ENCODE measurements at regions not wholly inside any gene's neighbourhood (a gene's known extent, or its start where the extent isn't known, plus 50 kb on each side); places are given as distances from the start of the nearest gene placed in this dataset.

DNA sequence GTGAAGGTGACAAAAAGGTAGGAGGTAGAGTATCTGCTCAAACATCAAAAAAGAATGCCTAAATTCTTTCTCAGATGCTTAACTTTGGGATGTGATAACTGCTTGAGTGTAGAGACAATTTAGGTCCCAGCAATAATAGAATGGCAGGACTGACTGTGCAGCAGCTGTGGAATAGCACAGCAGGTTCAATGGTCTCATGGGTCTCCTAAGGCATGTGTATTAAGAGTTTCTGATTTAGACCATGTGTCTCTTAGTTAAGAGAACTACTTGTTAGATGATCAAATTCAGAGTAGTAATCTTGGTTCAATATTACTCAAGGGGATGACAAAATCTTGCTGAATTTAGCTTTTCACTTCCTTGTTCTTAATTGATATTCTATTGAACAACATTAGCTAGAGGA is 72.0 kb downstream of the ALX1 start:
- DNase-seq (ENCODE audit: low read depth in 3 of 3), result no peak

DNA sequence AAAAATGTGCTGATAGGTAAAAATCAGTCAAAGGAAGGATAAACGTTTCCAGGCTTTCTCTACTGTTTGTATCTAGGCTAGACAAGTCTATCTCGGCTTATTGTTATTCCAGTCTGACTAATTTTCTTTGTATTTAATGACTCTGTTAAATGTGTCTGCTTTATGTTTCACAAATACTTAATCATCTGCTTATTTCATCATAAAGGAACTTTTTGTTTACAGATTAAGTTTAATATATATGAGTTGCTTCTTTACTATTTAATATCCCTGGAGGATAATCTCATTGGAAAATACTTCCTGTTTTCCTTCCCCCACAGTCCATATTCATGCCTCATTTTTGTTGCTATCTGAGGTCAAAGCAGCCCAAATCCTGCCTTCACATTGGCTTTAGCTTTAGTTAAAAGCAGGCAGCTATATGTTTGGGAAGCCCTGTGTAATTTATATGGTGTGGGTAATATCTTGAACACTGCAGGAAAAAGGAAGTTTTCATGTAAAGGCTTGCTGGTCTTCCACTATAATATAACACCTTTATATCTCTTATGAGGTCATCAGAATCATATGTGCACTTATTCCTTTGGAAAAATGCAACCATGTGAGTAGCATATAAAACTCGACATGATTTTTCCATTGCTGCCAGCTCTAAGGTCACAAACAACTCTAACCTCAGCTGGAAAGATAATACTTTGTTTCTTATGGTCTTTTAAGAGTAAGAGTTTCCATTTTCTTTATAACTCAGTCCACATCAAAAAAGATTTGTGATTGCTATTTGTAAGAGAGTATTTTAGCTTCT is 76.8 kb downstream of the ALX1 start:
- no peak for DNase-seq (ENCODE audit: low read depth in 3 of 3)

DNA sequence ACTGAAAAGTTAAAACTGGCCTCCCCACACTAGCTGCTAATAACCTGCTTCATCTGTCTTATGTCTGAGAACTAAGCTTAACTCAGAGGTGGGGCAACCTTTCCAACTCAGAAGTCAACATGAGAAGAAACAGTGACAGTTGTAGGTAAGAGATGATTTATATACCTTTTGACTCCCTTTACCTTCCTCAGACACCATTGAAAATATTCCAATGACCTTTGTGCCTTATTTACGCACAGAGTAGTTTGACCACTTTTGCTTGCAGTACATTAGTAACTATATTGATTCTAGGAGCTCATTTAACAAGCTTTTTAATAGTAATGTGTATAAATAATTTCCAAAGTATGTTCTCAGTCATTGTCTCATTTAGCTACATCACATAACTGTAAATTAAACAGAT is 77.6 kb downstream of the ALX1 start:
- no peak for DNase-seq (ENCODE audit: low read depth in 3 of 3)

DNA sequence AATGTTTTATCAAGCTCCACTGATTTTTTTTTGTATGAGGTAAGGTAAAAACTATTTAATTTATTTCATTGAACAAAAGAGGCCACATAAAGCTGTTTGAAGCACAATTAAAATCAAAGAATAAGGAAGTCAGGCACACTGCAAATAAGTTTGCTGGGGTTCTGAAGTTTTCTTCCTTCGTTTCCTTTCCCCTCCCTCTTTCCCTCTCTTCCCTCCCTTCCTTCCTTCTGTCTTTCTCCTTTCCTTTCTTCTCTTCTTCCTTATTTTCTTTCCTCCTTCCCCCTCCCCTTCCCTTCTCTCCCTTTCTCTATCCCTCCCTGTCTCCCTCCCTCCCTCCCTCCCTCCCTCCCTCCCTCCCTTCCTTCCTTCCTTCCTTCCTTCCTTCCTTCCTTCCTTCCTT is 78.7 kb downstream of the ALX1 start:
- no peak for DNase-seq (ENCODE audit: low read depth in 3 of 3)

DNA sequence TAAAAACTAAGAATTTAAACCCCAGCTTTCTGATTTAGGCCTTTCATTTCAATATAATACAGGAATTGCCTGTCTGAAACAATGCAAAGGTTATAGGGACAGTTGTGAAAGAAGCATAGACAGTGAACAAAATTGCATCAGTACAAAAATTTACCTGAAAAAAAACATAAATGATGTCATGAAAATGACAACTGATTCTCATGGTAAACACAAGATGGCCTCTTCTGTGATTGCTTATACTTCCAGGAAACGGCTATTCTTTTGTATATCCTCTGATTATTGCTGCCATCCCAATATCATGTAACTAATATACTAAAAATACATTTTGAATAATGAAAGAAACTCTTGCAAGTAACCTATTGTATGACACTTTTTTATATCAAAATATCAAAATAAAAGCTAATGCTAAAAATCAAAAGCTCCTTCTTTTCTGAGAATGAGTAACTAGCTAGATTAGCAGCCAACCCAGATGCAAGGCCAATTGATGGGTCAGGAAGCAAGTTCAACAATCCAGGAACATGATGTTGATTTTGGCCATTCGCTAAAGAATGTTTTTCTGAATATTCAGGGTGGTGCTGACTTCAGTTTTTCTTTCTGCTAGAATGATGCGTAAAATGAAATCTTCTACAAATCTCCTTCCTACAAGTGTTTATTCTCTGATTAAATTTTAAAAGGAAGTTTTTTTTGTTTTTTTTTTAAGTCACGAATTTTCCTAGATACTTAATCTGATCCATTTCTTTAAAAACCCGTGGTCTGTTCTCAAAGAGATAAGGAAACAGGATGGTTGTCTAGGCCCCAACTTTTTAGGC is 83.6 kb downstream of the ALX1 start:
- no peak for DNase-seq (ENCODE audit: low read depth in 3 of 3)

DNA sequence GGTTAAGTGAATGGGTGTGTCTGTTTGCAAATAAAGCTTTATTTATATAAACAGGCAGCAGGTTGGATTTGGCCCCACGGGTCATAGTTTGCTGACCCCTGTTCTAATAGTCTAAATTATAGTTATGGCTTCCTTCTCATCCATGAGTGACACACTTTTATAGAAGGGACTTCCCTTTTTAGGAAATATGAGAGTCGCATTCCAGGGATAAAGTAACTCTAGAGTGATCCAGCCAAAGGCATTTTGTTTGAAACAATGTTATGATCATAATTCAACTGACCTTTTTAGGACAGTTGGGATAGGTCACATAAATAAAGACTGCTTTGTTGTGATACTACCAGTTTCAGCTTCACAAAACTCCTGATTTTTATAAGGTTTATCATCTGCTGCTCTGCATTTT is 87.9 kb downstream of the ALX1 start:
- DNase-seq (ENCODE audit: low read depth in 3 of 3), result no peak

DNA sequence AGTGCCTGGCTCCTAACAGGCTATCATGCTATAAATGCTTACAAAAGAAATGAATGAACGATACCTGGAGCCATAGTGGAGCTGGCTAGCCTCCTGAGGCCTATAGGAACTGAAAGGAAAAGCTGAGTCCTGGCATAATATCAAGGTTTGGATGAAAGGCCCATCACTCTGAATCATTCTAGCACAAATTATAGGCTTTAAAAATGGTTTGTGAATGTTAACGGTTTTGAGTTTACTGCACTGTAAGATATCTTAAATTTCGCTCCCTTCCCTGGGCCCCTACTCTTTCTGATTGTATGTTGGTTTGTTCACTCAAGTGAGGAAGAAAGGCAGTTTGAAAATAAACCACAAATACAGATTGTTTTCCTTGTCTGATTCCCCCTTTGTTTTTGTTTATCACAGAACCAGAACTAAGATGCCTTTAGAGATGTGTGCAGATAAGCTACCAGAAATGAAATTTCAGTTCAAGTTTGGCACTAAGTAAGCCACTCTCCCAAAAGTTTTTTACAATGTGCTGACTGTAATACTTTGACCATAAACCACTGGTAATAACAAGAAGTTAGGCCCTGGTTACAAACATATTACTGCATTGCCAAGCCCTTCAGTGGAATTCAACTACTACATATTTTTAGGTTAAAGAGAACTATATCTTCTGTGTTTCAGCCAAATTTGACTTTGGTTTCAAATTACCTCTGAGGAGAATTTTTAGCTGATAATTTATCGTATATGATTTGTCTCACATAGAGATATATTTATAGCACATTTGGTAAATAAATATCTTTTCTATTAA is 89.5 kb downstream of the ALX1 start:
- DNase-seq (ENCODE audit: low read depth in 3 of 3), result no peak

DNA sequence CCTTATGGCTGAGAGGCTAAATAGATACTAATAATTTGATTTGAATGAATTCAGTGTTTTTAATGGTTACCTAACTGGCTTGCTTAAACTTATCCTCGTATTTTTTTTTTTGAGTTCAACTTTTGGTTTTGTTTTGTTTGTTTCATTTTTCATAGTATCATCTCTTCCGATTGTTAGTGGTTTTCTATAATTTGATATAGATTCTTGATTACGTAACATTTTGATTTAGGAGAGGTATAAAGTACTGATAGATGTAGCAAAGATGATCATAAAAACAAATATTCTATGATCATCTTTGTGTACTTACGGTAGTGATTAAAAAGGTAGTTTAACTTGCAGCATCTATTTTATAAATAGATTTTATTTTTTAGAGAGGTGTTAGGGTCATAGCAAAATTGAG is 93.0 kb downstream of the ALX1 start:
- DNase-seq (ENCODE audit: low read depth in 3 of 3), result no peak

DNA sequence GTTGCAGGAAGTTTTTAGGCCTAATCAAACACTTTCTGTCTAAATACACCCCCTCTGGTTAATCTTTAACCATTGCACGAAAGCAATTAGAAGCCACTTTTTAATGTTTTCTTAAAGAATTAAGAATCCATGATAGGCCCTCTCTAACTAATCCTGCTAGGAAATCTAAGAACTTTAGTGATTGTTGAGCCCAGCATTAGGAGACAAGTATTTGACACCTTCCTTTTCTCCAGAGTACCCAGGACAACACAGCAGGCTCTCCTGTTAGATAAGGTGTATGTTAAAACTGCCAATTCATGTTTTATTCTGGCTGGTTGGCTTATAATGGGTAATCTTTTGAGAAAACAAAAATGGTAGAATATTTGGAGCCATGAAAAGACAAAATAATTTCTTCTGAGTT is 95.0 kb downstream of the ALX1 start:
- DNase-seq (ENCODE audit: low read depth in 3 of 3), result no peak

DNA sequence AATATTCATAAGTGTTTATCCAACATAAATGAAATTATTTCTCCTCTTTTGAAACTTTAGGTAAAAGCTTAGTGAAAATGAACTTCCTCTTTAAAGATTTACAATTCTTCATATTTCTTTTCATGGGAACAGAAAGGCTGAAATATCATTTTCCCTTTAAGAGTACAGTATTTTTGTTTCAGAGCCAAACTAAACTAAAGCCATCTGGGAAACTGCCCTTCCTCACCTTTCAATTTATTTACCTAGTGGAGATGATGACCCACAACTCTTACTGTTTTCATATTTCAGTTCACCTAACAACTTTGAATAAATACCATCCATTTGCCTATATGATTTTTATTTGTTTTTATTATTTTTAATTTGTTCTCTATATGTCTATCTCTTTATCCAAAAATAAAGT is 105.4 kb downstream of the ALX1 start:
- no peak for DNase-seq (ENCODE audit: low read depth in 3 of 3)

DNA sequence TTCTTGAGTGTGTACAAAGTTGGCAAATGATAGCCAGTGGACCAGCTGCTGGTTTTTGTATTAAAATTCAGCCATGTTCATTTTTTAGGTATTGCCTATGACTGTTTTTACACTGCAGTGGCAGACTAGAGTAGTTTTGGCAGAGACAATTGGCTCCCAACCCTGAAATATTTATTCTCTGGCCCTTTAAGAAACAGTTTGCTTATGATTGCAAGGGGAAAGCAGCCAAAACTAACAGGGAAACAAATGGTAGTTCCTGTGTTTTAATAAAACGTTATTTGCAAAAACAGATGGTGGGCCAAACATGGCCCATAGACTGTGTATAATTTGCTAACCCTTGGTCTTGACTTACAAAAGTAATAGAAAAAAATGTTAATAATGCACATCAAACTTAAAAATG is 110.2 kb downstream of the ALX1 start:
- no peak for DNase-seq (ENCODE audit: low read depth in 3 of 3)

DNA sequence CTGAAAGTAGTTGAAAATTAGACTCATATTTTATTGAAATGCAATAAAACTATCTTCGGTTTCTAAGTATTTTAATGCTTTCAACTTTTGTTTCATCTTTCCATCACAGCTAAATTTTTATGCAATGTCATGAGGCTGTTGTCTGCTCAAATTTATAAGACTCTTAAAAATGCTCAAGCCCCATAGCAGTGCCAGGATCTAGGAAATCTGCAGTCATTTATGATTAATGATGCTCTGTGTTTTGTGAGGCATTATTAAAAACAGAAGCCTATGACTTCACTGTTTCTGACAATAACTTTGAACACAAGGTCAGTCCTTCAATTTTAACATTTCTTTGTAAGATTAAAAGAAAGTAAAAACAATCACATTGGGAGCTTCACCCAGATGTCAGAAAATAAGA is 112.5 kb downstream of the ALX1 start:
- DNase-seq (ENCODE audit: low read depth in 3 of 3), result no peak

DNA sequence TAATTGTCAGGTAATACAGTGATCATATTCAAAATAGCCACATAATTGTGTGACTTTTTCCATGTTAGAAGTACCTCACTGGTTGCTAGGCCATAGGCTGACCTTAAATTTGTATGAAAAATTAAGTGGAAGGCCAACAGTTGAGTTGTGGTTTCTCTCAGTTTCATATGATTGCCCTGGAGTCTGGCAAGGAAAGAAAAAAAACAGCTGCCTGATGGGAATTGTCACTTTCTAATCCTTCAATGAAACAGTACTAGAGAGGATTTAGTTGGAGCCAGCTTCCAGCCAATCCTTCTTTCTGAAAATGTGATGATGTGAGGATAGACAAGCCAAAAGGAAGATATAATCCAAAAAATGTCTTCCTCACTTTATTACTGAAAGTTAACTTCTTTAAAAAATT is 113.6 kb downstream of the ALX1 start:
- no peak for DNase-seq (ENCODE audit: low read depth in 3 of 3)

DNA sequence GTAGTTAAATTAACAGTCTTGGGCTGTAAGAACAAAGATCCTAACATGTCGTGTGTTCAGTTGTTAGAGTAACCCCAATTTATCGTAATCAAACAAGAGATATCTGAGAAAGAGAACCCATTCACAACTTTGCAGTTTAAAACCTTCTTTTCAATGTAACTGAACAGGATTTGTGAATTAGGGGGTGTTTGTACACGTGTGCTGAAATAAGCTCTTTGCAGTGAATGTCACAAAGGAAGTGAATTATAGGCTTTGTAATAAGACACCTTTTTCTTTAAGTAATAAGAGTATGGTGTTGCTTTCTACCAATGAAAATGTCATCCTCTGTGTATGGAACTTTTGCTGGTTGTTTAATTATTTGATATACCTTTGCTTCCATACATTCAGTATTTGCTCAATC is 114.0 kb downstream of the ALX1 start:
- DNase-seq (ENCODE audit: low read depth in 3 of 3), result no peak

DNA sequence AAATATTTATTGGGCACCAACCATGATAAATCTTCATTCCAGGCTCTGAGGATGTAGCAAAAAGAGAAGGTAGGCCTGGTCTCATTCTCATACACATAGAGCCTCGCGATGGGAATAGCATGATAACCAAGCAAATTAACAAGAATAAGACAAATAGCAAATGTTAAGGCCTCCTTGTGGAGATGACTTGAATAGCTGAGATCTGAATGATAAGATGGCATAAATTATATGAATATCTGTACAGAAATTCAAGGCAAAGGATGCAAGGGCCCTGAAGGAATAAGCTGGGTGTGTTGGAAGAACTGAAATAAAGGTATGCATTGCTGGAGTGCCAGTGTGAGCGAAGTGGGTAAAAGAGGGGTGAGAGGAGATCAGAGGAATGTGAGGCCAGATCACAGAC is 114.8 kb downstream of the ALX1 start:
- no peak for DNase-seq (ENCODE audit: low read depth in 3 of 3)

DNA sequence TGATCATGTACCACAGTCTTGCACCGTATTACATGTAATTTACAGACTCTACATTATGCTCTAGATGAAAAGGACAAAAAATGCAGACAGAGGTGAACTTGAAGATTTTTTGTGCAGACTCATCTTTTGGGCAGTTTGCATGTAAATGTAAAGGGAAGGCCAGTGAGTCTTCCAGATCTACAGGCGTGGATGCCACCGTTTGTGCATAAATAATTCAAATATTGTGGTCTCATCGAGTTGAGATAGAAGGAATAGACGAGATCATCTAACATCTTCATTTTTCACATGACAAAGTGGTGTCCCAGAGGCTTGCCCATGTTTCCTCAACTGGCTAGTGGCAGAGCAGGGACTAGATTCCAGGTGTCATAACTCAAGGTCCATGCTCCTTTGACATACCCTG is 125.2 kb downstream of the ALX1 start:
- no peak for DNase-seq (ENCODE audit: low read depth in 3 of 3)

DNA sequence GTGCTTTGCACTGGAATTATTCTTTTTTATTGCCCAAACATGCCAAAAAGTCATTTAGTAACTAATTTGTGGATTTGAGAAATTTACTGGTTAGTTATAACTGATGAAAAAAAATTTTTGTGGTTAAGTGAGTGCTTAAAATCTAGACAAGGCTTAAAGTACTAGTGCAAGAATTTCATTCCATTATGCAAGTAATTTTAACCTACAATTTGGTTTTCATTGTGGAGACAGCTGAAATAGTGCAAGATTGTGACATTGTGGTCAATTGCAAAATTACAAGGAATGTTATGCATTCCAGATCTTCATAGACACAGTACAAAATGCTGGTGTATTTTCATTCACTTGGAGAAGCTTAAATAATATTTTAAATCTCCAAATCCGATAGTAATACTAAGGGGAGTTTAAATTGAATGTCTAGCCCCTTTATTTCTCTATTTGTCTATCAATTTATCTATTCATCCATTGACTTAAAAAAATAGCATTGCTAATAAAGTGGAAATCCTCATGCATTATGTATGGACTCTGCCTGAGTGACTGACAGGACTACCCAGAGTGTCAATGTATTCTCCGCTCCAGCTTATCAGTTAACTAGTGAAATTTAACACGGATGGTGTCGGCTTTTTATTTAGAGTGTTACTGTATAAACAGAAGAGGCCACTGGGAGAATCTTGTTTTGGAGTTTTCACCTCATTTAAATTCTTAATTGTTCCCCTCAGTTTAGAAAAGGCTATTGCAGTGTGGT is 125.9 kb downstream of the ALX1 start:
- DNase-seq (ENCODE audit: low read depth in 3 of 3), result no peak

DNA sequence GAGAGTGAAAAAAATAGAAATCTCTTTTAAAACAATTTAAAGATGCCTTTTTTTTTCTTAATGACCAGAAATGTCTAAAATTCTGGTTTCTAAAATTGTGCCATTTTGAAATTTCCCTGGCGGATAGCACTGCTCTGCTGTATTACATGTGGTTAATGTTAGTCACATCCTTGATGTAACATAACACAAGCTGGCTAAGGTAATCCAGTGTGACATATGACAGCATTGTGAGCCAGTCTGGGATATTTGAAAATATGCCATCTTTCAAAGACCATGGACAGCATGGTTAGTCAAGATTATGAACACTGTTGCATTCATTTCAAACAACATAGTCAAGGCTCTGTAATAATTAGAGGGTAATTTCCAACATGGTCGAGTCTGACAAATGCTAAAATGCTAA is 133.2 kb downstream of the ALX1 start:
- DNase-seq (ENCODE audit: low read depth in 3 of 3), result no peak

DNA sequence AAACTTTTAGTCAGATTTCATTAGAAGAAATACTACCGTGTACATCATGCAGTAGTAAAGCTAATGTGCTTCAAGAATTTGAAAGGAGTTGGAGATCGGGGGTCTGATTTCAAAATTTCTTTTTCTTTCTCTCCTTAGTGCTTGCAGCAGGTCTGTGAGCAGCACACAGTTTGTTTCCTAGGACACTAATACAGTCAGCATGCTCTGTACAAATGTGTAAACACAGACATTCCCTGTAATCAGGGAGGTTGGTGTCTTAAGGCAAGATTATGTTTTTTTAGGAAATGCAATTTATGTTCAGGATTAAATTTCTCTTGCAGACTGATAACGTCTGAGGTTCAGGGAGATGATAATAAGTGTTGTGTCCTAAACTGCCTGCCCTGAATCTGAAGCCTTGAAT is 142.7 kb downstream of the ALX1 start:
- no peak for DNase-seq (ENCODE audit: low read depth in 3 of 3)

DNA sequence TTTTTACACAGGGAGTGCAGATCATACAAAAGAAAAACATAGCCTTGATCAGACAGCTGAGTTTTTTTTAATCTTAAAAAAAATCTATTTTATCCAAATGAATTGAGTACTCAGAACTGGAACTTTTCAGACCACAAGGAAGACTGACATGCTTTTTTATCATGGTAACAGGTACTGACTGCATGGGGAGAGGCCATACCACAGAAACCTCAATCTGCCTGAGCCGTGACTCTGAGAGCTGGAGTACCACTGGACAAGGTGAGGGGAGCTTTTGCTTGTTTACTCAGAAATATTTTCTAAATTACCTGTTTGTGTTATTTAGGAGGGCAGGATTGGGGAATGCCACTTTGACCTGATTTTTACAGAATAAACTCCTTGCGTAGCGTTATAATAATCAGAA is 143.9 kb downstream of the ALX1 start:
- DNase-seq (ENCODE audit: low read depth in 3 of 3), result no peak

DNA sequence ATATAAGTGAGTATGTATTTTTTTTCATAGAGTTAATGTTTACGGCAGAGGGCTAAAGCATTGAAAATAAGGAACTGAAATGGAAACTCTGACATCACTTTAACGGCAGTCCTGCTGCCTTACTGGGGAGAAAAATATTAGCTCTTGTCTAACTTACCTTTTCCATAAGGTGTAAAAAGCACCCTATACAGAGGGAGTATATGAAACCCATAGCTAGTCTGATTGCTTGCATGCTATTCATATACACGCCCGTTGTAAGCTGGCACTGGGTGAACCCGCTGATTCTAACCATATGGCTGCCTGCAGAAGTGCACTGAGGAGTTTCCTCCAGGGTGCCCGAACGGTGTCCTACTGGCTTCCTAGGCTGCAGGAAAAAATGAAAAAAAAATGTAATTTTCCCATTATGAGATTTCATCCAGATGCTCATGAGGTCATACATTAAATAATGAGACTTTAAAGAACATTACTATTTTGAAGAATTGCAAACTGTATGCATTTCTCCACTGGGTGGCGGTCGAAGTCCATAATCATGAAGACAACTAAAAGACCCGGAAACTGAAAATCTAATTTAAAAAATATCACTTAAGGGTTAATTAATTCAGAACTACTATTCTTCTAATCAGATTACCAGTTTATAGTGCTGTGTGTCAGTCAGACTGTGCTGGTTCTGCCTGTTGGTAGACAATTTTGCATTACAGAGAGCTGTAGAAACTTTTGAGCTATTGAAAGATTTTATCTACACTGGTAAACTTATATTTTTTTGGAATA is 144.7 kb downstream of the ALX1 start:
- DNase-seq (ENCODE audit: low read depth in 3 of 3), result no peak

DNA sequence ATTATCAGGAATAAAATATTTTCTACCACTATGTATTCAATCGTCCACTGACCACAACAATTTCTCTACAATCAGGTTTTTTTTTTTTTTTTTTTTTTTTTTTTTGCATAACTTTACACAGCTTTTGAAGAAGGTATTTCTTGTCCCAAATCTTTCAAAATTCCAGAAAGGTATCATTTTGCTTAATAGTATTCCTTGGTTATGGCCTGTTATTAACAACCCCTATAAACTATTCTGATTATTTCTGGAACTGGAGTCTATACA is 145.3 kb downstream of the ALX1 start:
- no peak for DNase-seq (ENCODE audit: low read depth in 3 of 3)

All from stimulated activated CD4-positive, alpha-beta T cell treated with anti-CD3 and anti-CD28 coated beads, TNF-alpha, amount 100 ng/mL, for 4 hours (primary cell).